ENCODE measurements at regions not wholly inside any gene's neighbourhood (a gene's known extent, or its start where the extent isn't known, plus 50 kb on each side); places are given as distances from the start of the nearest gene placed in this dataset.

DNA sequence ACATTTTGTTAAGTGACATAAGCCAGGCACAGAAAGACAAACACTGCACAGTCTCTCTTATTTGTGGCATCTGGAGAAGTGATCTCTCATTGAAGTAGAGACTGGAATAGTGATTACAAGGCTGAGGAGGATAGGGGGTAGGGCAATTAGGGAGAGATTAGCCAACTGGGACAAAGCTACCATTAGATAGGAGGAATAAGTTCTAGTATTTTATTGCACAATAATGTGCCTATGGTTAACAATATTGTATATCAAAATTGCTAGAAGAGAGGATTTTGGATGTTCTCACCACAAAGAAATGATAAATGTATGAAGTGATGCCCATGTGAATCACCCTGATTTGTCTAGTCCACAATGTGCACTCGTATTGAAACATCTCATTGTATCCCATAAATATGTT is 281.8 kb downstream of the MTRR start:
- no peak for DNase-seq

- no peak for DNase-seq
These were observed 287.8 kb downstream of the MTRR start for GRCh38 chr5:8156706-8157105.

GRCh38 chr5:8157320-8157822 is 288.4 kb downstream of the MTRR start:
- DNase-seq = no peak

- no peak for DNase-seq
These were observed 307.2 kb downstream of the MTRR start for GRCh38 chr5:8176101-8176693.

DNA sequence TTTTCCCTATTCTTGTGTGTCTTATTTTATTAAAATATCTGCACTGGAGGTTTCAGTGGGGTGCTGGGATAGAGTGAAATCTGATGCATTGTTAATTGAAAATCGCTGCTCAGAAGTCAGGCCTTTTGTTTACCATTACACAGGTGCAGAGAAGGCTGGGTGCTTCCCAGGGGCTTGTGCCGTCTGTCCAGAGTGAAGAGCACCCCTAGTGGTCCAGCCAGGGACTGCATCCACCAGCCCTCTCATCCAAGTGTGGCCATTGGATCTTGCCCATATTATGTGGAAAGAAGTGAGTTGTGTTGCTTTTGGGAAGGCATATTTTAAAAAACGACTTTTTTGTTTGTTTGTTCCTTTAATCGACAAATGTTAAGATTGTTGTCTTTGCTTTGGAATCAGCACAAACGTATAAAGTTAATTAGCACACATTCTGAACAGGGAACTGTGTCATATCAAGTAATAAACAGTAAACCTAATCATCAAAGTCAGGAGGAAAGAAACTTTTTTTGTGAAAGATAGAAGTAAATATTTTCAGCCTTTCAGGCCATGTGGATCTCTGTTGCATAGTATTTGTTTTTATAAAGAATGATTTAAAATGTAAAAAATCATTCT is 315.6 kb downstream of the MTRR start:
- DNase-seq = no peak

GRCh38 chr5:8185852-8186251 is 316.9 kb downstream of the MTRR start:
- DNase-seq = no peak

- DNase-seq = no peak
These were observed 320.1 kb downstream of the MTRR start for GRCh38 chr5:8188874-8189565.

- DNase-seq = no peak
These were observed 323.9 kb downstream of the MTRR start for GRCh38 chr5:8192840-8193239.

GRCh38 chr5:8196061-8196460 is 327.1 kb downstream of the MTRR start:
- no peak for DNase-seq

DNA sequence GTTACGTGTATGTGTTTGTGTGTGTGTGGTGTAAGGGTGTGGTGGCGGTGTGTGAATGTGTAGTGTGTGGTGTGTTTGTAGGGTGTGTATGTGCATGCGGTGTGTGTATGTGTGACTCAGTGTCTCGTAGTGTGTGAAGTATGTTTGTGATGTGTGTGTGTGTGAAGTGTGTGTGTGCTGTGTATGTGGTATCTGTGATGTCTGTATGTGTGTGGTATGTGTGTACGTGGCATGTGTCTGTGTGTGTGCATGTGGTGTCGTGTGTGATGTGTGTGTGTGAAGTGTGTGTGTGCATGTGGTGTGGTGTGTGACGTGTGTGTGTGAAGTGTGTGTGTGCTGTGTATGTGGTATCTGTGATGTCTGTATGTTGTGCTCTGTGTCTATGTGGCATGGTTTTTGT is 339.4 kb downstream of the MTRR start:
- DNase-seq = no peak

- DNase-seq = no peak
These were observed 340.6 kb downstream of the MTRR start for GRCh38 chr5:8209500-8209899.

DNA sequence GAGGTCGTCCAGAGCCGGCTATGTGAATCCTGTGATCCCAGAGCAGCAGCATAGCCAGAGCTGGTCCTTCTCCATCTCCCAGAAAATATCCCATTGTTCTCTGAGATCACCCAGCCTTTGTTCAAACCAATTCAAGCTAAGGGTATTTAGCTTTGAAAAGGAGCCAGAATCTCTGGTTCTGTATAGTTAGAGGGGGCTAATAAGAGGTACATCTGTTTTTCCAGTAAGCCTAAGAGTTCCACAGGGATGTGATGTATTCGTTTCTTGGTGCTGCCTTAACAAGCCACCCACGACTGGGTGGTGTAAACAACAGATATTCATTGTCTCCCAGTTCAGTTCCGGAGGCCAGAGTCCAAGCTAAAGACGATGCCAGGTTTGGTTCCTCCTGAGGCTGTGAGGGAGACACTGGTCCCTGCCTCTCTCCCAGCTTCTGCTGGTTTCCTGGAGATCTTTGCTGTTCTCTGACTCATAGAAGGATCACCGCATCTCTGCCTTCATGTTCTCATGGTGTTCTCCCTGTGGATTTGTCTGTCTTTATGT is 344.8 kb downstream of the MTRR start:
- DNase-seq = no peak

DNA sequence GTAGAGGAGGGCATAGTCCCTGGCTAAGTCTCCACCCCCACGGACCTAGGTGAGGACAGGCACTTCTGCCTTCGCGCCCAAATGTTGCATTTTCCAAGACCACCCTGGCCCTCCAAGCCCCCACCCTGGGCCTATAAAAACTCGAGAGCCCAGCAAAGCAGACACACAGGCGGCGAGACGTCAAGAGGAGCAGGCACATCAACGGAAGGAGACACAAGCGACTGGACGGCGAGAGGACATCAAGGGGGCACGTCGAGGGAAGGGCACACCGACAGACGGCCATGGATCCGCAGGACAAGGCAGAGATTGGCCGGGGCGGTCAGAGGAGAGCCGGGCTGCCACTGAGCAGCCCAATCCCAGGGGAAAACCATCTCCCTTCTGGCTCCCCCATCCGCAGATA is 348.0 kb downstream of the MTRR start:
- no peak for DNase-seq

- DNase-seq = no peak
These were observed 357.2 kb downstream of the MTRR start for GRCh38 chr5:8226148-8226547.

GRCh38 chr5:8227112-8227511 is 358.2 kb downstream of the MTRR start:
- no peak for DNase-seq

DNA sequence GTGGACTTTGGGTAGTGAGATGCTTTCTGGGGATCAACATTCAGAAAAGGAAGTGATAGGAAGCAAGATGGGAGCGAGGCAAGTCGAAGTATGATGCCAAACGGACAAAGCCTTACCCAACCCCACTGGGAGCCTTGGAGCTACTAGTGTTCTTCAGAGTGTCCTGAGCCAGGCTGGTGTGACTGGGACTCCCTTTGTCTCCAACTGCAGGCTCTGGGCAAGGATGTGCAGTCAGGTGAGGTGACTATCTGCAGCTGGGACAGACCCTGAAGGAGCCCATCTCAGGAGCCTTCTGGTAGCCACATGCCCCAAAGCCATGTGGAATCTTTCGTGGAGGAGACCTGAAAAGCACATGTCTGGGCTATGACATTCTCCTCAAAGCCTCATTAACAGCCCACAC is 360.6 kb downstream of the MTRR start:
- no peak for DNase-seq

GRCh38 chr5:8230868-8231267 is 361.9 kb downstream of the MTRR start:
- no peak for DNase-seq

DNA sequence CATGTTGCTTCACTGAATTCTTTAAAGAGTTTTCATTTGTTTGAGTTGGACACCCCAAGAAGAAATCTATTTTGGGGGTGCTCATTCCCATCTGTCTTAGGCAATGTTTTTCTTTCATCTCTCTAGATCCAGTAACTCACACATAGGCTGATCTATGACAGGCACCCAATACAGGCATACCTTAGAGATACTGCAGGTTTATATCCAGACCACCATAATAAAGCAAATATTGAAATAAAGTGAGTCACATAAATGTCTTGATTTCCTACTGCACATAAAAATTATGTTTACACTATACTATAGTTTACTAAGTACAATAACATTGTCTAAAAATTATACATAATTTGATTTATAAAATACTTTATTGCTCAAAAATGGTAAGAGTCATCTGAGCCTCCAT is 364.5 kb downstream of the MTRR start:
- DNase-seq = no peak

DNA sequence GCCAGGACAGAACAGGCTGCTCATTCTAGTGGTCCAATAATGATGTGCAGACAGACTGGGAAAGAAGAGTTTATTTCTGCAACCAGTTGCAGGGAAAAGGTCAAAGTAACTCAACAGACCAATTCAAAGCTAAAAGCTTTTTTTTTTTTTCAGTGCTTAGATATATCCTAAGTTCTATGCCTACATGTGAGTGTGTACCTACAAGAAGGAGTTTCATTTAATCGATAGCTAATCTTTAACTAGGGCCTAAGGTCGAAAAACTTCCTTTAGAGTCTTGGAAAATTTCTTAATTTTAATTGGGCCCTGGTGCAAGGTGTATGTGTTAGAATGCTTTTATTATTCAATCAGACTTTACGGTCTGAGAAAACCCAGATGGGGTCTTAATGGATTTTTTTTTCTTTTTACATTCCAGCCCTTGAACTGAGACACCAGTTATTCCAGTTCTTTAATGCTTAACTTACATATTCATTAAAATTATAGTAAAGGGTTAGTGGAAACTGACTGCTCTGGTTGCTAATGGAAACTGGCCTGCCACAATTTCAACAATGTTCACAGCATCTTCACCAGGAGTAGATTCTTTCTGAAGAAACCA is 365.3 kb downstream of the MTRR start:
- DNase-seq = no peak

DNA sequence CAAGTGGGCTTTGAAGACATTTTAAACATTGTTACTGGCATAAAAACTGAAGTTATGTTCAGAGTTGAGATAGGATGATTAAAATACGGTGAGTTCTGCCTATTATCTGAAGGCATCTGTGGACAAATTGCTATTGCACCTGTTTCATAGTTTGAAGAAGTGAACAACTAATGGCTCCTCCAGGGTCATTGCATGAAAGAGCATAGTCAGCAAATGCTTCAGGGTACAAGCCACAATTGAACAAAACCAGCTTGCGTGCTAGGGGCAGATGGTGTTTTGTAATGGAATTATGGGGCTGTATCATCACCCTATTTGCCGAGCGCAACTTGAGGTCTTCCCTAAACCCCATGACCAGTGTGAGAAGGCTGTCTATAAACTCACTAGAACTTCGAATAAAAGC is 369.1 kb downstream of the MTRR start:
- DNase-seq = no peak

GRCh38 chr5:8239198-8239597 is 370.2 kb downstream of the MTRR start:
- no peak for DNase-seq

DNA sequence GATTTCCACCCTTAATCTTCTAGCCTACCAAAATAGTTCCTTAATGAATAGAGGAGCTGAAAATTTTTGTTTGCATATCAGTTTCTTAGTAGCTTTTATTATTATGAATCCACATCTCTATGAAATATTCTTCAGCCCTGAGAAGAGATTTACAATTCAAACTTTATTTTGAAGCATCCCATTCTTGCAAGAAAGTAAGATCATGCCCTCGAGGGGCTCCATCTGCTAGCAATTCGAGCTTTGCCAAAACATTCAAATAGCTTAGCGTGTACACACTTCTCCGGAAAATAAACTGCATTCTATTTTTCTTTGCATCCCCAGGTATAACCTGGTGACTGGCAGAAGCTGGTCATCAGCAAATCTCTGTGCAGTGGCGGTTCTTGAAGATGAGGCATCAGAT is 370.7 kb downstream of the MTRR start:
- DNase-seq = no peak

DNA sequence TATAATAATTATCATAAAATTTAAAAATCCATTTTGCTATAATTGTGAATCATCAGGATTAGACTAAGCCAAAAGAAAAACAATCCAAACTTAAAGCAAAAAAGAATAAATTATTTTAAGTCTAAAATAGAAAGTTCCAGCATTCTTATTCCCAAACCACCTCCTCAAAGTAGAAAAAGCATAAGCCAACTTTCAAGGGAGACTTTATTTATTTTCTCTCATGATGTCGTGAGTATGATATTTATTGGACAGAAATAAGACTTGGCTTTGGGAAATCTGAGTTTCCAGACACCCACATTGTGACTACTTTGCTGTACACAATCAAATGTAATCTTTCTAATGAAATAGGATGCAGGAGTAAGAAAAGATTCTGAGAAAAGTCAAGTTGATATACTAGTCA is 372.1 kb downstream of the MTRR start:
- no peak for DNase-seq

DNA sequence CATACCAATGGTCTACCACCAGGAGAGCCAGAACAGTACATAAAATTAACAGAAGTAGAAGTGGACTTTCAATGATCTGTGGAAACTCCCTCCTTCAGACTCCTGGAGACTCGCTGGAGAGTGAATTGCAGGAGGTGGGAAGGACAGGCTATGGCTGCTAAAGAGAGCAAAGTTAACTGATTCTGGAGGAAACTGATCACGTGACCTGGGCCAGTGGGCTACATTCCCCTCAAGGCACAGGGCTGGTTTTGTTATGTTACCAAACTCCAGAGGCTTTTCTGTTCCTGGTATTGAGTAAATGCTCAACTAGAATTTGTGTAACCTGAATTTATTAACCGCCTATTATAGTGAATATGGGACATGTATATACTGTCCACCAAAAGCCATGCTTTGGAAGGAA is 372.6 kb downstream of the MTRR start:
- DNase-seq = no peak
